ENCODE measurements at regions not wholly inside any gene's neighbourhood (a gene's known extent, or its start where the extent isn't known, plus 50 kb on each side); places are given as distances from the start of the nearest gene placed in this dataset.
"Not testable (repeated sequence)": the region's sequence is repeated elsewhere in the genome, so short reads cannot be mapped to it uniquely, and the experiment has no call there.

GRCh38 chr15:79620112-79620857 is 188.1 kb downstream of the MINAR1 start:
- intact Hi-C loops (cut with DNase I), result no loop called here
- no peak for TF ChIP-seq POLR2A (IDR thresholded peaks at IDR 0.05)
- peak in 1 of 2 donors; percentile 6 for DNase-seq (ENCODE audit: extremely low spot score in 2 of 2)

GRCh38 chr15:79621805-79622204 is 189.7 kb downstream of the MINAR1 start:
- H3K36me3 ChIP-seq; H3K27me3 ChIP-seq; H3K4me3 ChIP-seq; DNase-seq (ENCODE audit: extremely low spot score in 2 of 2); H3K4me1 ChIP-seq; H3K9me3 ChIP-seq; intact Hi-C loops (cut with DNase I); H3K27ac ChIP-seq: not testable (repeated sequence)

More at GRCh38 chr15:79620112-79620857, 188.1 kb downstream of the MINAR1 start:
- Histone ChIP-seq H3K27me3 (no peaks in the 10 kb centered on the region), H3K9me3 (no peaks in the 10 kb centered on the region), H3K4me3 (no peak overlapping the region), H3K27ac (no peak overlapping the region), H3K4me1 (no peaks in the 10 kb centered on the region), H3K36me3 (no peaks in the 10 kb centered on the region)

- Histone ChIP-seq H3K27me3 (no peaks in the 10 kb centered on the region), H3K4me1 (no peaks in the 10 kb centered on the region), H3K27ac (no peak overlapping the region), H3K9me3 (no peaks in the 10 kb centered on the region), H3K4me3 (no peak overlapping the region), H3K36me3 (no peaks in the 10 kb centered on the region)
- intact Hi-C loops (cut with DNase I), result no loop called here
- no peak for TF ChIP-seq POLR2A (IDR thresholded peaks at IDR 0.05)
- no peak for TF ChIP-seq POLR2AphosphoS5 (IDR thresholded peaks at IDR 0.05; ENCODE audit: insufficient read depth in 1 of 2, low read depth in 1 of 2)
- TF ChIP-seq, protein P1, sequence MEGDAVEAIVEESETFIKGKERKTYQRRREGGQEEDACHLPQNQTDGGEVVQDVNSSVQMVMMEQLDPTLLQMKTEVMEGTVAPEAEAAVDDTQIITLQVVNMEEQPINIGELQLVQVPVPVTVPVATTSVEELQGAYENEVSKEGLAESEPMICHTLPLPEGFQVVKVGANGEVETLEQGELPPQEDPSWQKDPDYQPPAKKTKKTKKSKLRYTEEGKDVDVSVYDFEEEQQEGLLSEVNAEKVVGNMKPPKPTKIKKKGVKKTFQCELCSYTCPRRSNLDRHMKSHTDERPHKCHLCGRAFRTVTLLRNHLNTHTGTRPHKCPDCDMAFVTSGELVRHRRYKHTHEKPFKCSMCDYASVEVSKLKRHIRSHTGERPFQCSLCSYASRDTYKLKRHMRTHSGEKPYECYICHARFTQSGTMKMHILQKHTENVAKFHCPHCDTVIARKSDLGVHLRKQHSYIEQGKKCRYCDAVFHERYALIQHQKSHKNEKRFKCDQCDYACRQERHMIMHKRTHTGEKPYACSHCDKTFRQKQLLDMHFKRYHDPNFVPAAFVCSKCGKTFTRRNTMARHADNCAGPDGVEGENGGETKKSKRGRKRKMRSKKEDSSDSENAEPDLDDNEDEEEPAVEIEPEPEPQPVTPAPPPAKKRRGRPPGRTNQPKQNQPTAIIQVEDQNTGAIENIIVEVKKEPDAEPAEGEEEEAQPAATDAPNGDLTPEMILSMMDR (IDR thresholded peaks at IDR 0.05), result no peak
- DNase-seq (ENCODE audit: extremely low spot score in 2 of 2), result peak in 1 of 2 donors; percentile 52
Measured at GRCh38 chr15:79623488-79623887, 191.4 kb downstream of the MINAR1 start.

GRCh38 chr15:79629687-79630086 is 197.6 kb downstream of the MINAR1 start:
- H3K27ac ChIP-seq, result no peak overlapping the region
- DNase-seq (ENCODE audit: extremely low spot score in 2 of 2), result peak in 1 of 2 donors; percentile 70
- H3K36me3 ChIP-seq, result no peaks in the 10 kb centered on the region
- H3K27me3 ChIP-seq, result no peaks in the 10 kb centered on the region
- intact Hi-C loops (cut with DNase I), result no loop called here
- TF ChIP-seq POLR2AphosphoS5 (IDR thresholded peaks at IDR 0.05; ENCODE audit: insufficient read depth in 1 of 2, low read depth in 1 of 2) (no peak), POLR2A (IDR thresholded peaks at IDR 0.05) (no peak)
- TF ChIP-seq, protein P1 (IDR thresholded peaks at IDR 0.05), result no peak
- H3K4me3 ChIP-seq, result no peak overlapping the region
- no peaks in the 10 kb centered on the region for H3K4me1 ChIP-seq
- no peaks in the 10 kb centered on the region for H3K9me3 ChIP-seq

DNA sequence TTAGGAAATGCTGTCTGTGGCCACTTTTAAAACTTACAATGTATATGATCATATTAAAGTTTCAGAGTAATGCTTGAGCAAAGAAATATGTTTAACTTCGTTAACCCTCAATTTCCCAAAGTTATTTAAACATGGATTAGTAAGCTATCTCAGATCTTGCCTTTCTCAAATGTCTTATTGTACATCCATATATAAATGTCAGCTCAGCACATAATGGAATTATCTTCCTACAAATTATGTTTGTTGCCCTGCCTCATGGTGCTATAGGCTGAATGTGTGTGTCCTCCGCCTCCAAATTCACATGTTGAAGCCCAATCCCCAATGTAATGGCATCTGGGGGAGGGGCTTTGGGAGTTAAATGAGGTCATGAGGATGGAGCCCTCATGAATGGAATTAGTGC is 200.3 kb downstream of the MINAR1 start:
- intact Hi-C loops (cut with DNase I), result no loop called here
- DNase-seq (ENCODE audit: extremely low spot score in 2 of 2), result no peak
- H3K27ac ChIP-seq, result no peak overlapping the region
- H3K4me1 ChIP-seq, result no peaks in the 10 kb centered on the region
- no peaks in the 10 kb centered on the region for H3K36me3 ChIP-seq
- no peaks in the 10 kb centered on the region for H3K9me3 ChIP-seq
- TF ChIP-seq POLR2A (IDR thresholded peaks at IDR 0.05) (no peak), POLR2AphosphoS5 (IDR thresholded peaks at IDR 0.05; ENCODE audit: insufficient read depth in 1 of 2, low read depth in 1 of 2) (no peak)
- TF ChIP-seq, protein P1 (IDR thresholded peaks at IDR 0.05), result no peak
- no peak overlapping the region for H3K4me3 ChIP-seq
- H3K27me3 ChIP-seq, result no peaks in the 10 kb centered on the region

DNA sequence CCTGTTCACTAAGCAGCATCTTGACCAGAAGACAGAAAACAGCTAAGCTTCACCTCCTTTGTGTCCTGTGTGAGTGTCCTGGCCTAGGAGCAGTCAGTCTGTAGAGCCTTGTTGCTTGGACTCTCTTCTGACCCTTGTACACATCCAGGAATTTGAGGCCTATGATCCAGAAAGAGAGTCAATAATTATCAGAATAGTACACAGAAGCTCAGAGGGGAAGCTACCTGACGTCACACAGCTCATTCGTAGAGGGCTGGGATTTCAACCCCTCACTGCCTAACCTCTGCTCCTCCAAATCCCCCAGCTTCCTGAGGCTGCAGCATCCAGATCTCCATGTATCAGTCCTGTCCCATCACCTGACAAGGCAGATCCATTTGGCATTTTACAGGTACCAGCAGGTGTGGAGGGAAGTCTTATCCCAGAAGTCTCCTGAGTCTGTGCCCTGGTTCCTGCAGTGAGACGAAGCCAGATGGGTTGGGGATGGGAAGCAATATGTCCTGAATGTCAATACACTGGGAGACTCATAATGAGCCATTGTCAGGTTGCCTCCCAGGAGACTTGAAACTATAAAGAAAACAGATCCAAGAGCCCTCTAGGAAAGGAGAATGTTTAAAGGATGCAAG is 203.1 kb downstream of the MINAR1 start:
- intact Hi-C loops (cut with DNase I), result no loop called here
- Histone ChIP-seq H3K9me3 (no peaks in the 10 kb centered on the region), H3K4me3 (no peak overlapping the region), H3K4me1 (no peaks in the 10 kb centered on the region), H3K27me3 (no peaks in the 10 kb centered on the region), H3K36me3 (no peaks in the 10 kb centered on the region), H3K27ac (no peak overlapping the region)
- TF ChIP-seq, protein P1 (IDR thresholded peaks at IDR 0.05), result no peak
- no peak for TF ChIP-seq POLR2A (IDR thresholded peaks at IDR 0.05)
- TF ChIP-seq POLR2AphosphoS5 (IDR thresholded peaks at IDR 0.05; ENCODE audit: insufficient read depth in 1 of 2, low read depth in 1 of 2), result no peak
- no peak for DNase-seq (ENCODE audit: extremely low spot score in 2 of 2)
